BE2C (cell line): ENCODE measurements at regions not wholly inside any gene's neighbourhood (a gene's known extent, or its start where the extent isn't known, plus 50 kb on each side); places are given as distances from the start of the nearest gene placed in this dataset.

Experiments
- DNase-seq: peaks from one replicate; pipeline ENCODE4 v3.0.0-alpha.2; 2020
- H3K27me3 ChIP-seq: fragments of 250-450 bp; sonication (Bioruptor Pico); 2 replicates; pipeline ENCODE4 v1.5.1; 2020; ENCODE audit warnings: mild to moderate bottlenecking
- H3K36me3 ChIP-seq: fragments of 250-450 bp; sonication (Bioruptor Pico); 2 replicates; pipeline ENCODE4 v1.5.1; 2020; ENCODE audit warnings: mild to moderate bottlenecking
- H3K4me1 ChIP-seq: fragments of 250-450 bp; sonication (Bioruptor Pico); 2 replicates; pipeline ENCODE4 v1.5.1; 2020
- H3K4me3 ChIP-seq: 2 replicates; pipeline ENCODE4 v1.5.1; 2011; ENCODE audit warnings: low read depth, low read length
- H3K9me3 ChIP-seq: fragments of 250-450 bp; sonication (Bioruptor Pico); 2 replicates; pipeline ENCODE4 v1.5.1; 2020
- TF ChIP-seq, protein P1 (sequence below): IDR thresholded peaks from 2 replicates; pipeline ENCODE4 v1.5.1; 2012; ENCODE audit warnings: mild to moderate bottlenecking, low read depth, low read length

DNA sequence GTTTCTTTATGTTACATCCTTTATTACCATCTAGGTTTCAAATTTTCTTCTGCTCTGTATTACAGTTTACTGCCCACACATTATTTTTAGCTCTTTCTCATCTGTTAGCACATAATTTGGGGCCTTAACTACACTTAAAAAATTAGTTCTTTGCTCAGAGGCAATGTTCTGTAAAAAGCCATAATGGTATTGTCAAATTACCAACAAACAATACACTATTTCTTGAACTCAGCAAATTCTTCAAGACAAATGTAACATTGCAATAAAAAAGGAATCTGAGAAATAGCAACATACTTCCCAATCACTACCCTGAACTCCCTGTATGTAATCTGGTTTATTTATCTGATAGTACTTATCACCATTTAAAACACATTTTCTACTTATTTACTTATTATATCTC, 448.6 kb upstream of the OPRM1 start:
- no peak overlapping the region for H3K4me3 ChIP-seq
- TF ChIP-seq, protein P1, sequence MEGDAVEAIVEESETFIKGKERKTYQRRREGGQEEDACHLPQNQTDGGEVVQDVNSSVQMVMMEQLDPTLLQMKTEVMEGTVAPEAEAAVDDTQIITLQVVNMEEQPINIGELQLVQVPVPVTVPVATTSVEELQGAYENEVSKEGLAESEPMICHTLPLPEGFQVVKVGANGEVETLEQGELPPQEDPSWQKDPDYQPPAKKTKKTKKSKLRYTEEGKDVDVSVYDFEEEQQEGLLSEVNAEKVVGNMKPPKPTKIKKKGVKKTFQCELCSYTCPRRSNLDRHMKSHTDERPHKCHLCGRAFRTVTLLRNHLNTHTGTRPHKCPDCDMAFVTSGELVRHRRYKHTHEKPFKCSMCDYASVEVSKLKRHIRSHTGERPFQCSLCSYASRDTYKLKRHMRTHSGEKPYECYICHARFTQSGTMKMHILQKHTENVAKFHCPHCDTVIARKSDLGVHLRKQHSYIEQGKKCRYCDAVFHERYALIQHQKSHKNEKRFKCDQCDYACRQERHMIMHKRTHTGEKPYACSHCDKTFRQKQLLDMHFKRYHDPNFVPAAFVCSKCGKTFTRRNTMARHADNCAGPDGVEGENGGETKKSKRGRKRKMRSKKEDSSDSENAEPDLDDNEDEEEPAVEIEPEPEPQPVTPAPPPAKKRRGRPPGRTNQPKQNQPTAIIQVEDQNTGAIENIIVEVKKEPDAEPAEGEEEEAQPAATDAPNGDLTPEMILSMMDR, result no peak

DNA sequence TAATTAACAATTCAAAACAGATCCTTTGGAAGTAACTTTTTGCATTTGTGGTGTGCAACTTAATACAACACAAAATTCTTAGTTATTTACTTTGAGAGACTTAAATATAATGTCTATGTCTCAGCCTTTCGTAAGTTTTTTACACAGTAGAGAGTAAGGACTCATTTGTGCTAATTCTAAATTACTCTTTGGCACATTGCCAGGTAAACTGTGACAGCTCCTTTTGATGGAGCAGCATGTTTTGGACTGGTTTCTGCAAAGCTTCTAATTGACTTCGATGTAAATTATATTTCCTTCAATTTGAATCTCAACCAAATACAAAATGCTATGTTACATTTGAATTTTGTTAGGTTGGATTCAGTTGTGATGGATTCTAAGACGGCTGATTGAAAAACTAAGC, 450.7 kb upstream of the OPRM1 start:
- Histone ChIP-seq H3K4me1 (peaks cover 4% of the 10 kb centered on the region; the same call in 1 of the 2 replicates), H3K4me3 (no peak overlapping the region), H3K36me3 (no peaks in the 10 kb centered on the region), H3K9me3 (no peaks in the 10 kb centered on the region), H3K27me3 (no peaks in the 10 kb centered on the region)
- TF ChIP-seq, protein P1, result no peak
- DNase-seq, result no peak

More for the DNA sequence above, 448.6 kb upstream of the OPRM1 start:
- Histone ChIP-seq H3K4me1 (peaks cover 4% of the 10 kb centered on the region; the same call in 1 of the 2 replicates), H3K27me3 (no peaks in the 10 kb centered on the region), H3K36me3 (no peaks in the 10 kb centered on the region), H3K9me3 (no peaks in the 10 kb centered on the region)
- DNase-seq, result no peak

DNA sequence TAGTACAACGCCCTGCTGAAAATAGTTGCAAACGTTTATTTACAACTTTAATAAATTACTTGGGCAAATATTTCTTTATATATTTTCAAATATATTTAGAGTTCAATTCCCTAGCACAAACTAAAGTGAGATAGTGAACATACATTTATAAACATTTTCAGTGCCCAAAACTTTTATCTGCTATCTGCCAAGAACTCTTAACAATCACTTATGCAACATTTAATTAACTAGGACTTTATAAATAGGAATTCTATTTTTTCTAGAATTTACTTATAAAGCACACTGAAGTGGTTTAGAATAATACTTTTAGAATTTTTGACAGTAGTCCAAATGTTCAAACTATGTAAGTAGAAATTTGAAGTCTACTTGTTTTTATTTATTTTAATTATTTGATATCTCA, 452.6 kb upstream of the RGS17 start:
- Histone ChIP-seq H3K36me3 (no peaks in the 10 kb centered on the region), H3K4me1 (no peaks in the 10 kb centered on the region), H3K9me3 (no peaks in the 10 kb centered on the region), H3K4me3 (no peak overlapping the region), H3K27me3 (no peaks in the 10 kb centered on the region)
- DNase-seq, result no peak
- TF ChIP-seq, protein P1, result no peak

DNA sequence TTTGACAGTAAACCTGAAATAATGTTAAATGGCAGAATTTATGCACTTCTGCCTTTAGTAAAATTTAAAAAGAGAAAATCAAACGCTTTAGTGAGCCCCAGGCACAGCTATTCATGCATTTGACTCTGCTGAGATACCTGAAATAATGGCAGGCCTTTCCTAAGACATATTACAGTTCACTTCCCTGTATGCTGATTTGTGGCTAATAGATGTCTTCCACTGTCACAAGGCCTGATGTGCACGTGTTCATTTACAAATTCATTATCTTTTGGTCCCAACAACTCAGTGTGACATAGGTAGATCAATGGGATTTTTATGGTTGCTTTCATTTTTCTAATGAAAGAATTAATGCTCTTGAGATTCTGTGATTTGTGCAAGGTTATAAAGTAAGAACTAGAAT, 449.7 kb upstream of the RGS17 start:
- TF ChIP-seq, protein P1, result no peak
- H3K4me3 ChIP-seq, result no peak overlapping the region
- H3K36me3 ChIP-seq, result no peaks in the 10 kb centered on the region
- no peaks in the 10 kb centered on the region for H3K9me3 ChIP-seq
- H3K4me1 ChIP-seq, result no peaks in the 10 kb centered on the region
- no peaks in the 10 kb centered on the region for H3K27me3 ChIP-seq
- no peak for DNase-seq

DNA sequence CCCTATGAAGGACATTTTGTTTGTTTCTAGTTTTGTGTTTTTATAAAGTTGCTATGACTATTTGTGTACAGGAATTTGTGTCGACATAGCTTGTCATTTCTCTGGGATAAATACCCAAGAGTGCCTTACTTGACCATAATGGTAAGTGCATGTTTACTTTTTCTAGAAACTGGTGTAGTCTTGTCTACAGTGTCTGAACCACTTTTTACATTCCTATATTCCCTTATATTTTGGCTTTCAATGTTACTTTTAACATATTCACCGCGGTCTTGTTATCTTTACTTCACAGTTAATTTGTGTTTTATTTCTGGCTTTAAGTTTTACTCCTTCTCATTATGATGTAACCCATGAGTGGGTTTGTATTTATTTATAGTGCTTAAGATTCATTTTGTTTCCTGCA, 444.4 kb upstream of the RGS17 start:
- TF ChIP-seq, protein P1, result no peak
- no peak overlapping the region for H3K4me3 ChIP-seq
- H3K4me1 ChIP-seq, result no peaks in the 10 kb centered on the region
- no peaks in the 10 kb centered on the region for H3K9me3 ChIP-seq
- no peaks in the 10 kb centered on the region for H3K27me3 ChIP-seq
- no peaks in the 10 kb centered on the region for H3K36me3 ChIP-seq
- no peak for DNase-seq

DNA sequence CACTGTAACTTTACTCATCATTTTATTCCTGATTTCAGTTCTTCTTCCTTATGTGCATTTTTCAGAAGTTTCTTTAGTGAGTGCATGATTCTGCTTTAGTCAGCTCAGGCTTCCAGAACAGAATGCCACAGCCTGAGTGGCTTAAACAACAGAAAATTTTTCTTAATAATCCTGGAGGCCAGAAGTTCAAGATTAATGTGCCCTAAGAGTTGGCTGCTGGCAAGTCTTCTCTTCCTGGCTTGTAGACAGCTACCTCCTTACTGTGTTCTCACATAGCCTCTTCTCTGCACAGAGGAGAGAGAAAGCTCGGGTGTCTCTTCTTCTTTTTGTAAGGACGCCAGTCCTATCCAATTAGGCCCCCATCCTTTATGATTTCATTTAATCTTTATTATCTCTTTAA, 443.1 kb upstream of the RGS17 start:
- no peaks in the 10 kb centered on the region for H3K9me3 ChIP-seq
- no peaks in the 10 kb centered on the region for H3K27me3 ChIP-seq
- DNase-seq, result no peak
- no peaks in the 10 kb centered on the region for H3K4me1 ChIP-seq
- TF ChIP-seq, protein P1, result no peak
- no peaks in the 10 kb centered on the region for H3K36me3 ChIP-seq
- no peak overlapping the region for H3K4me3 ChIP-seq
